Stomach (tissue), 4 donors: ENCODE measurements at regions not wholly inside any gene's neighbourhood (a gene's known extent, or its start where the extent isn't known, plus 50 kb on each side); places are given as distances from the start of the nearest gene placed in this dataset.

ENCODE experiments used
- CTCF ChIP-seq, 7 experiments: fragments of 450-650 bp in 4 of 7; fragments of 200-600 bp in 3 of 7; sonication (generic) in 3 of 7; IDR thresholded peaks; one replicate each; pipeline ENCODE4 v1.5.1; 2016 to 2019; ENCODE audit warnings: antibody characterized with exemption in 7 of 7, control low read depth in 2 of 7, mild to moderate bottlenecking in 1 of 7
- EP300 ChIP-seq: sonication (generic); formaldehyde crosslinking; IDR thresholded peaks from one replicate; pipeline ENCODE4 v1.6.1; 2017; ENCODE audit warnings: antibody characterized with exemption
- POLR2A ChIP-seq, 4 donors: fragments of 450-650 bp; IDR thresholded peaks; one replicate each; pipeline ENCODE4 v1.6.1; 2016; ENCODE audit warnings: antibody characterized with exemption in 4 of 4, control low read depth in 2 of 4, mild to moderate bottlenecking in 1 of 4, moderate library complexity in 1 of 4
- POLR2AphosphoS5 ChIP-seq, 3 donors: sonication (generic); formaldehyde crosslinking; IDR thresholded peaks; one replicate each; pipeline ENCODE4 v1.6.1; 2016; ENCODE audit warnings: antibody characterized with exemption in 3 of 3

DNA sequence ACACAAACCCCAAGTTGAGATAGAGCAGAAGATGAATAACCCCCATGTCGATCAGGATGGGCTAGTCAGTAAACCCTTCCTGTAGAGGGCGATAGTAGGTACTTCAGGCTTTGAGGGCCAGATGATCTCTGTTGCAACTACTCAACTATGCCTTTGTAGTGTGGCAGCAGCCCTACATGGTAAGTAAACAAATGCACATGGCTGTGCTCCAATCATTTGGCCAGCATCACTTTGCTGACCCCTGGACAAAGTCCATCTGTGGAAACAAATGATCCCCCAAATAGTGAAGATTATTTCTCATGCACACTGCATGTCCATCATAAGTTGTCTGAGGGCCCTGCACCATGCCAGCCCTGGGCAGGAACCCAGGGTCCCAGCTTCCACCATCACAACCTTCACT lies 402.2 kb upstream of the PROK2 start:
- TF ChIP-seq CTCF (IDR thresholded peaks at IDR 0.05) (no peak), POLR2A (IDR thresholded peaks at IDR 0.05) (no peak), POLR2AphosphoS5 (IDR thresholded peaks at IDR 0.05) (no peak), EP300 (no peak)
